Loucy (cell line): ENCODE measurements at regions not wholly inside any gene's neighbourhood (a gene's known extent, or its start where the extent isn't known, plus 50 kb on each side); places are given as distances from the start of the nearest gene placed in this dataset.

Experiments used
- H2AFZ ChIP-seq: fragments of 200-600 bp; sonication (generic); 2 replicates; pipeline ENCODE4 v1.6.0; 2016; ENCODE audit warnings: antibody characterized with exemption, mild to moderate bottlenecking, low read length, moderate library complexity
- H3F3A ChIP-seq: fragments of 200-600 bp; 2 replicates; pipeline ENCODE4 v1.6.0; 2016; ENCODE audit warnings: antibody characterized with exemption, low read depth, mild to moderate bottlenecking
- H3K27me3 ChIP-seq: fragments of 200-600 bp; sonication (generic); 2 replicates; pipeline ENCODE4 v1.6.1; 2014; ENCODE audit warnings: low read length, mild to moderate bottlenecking; ENCODE audit not compliant: insufficient read depth, poor library complexity, severe bottlenecking
- H3K36me3 ChIP-seq: fragments of 200-600 bp; sonication (generic); 2 replicates; pipeline ENCODE4 v1.6.1; 2016; ENCODE audit warnings: low read length; ENCODE audit not compliant: insufficient read depth
- H3K4me1 ChIP-seq: fragments of 200-600 bp; sonication (generic); 2 replicates; pipeline ENCODE4 v1.5.1; 2014; ENCODE audit warnings: low read length, mild to moderate bottlenecking; ENCODE audit not compliant: insufficient read depth, poor library complexity, severe bottlenecking
- H3K4me2 ChIP-seq: fragments of 200-600 bp; sonication (generic); 2 replicates; pipeline ENCODE4 v1.6.0; 2014; ENCODE audit warnings: antibody characterized with exemption, low read length, low read depth, mild to moderate bottlenecking; ENCODE audit not compliant: poor library complexity, severe bottlenecking
- H3K4me3 ChIP-seq: fragments of 200-600 bp; sonication (generic); 2 replicates; pipeline ENCODE4 v1.5.1; 2014; ENCODE audit warnings: low read length, mild to moderate bottlenecking, mixed read lengths; ENCODE audit not compliant: poor library complexity, severe bottlenecking
- H3K79me2 ChIP-seq: fragments of 200-600 bp; sonication (generic); 2 replicates; pipeline ENCODE4 v1.6.1; 2014; ENCODE audit warnings: low read length; ENCODE audit not compliant: insufficient read depth
- H3K9ac ChIP-seq: fragments of 200-600 bp; sonication (generic); 2 replicates; pipeline ENCODE4 v1.6.0; 2014; ENCODE audit warnings: mild to moderate bottlenecking, low read depth, low read length, moderate library complexity; ENCODE audit not compliant: poor library complexity, severe bottlenecking
- H3K9me2 ChIP-seq: fragments of 200-600 bp; sonication (generic); replicated peaks from 2 replicates; pipeline ENCODE4 v1.6.1; 2016; ENCODE audit warnings: low read depth, low read length, mixed read lengths
- H3K9me3 ChIP-seq: fragments of 200-600 bp; sonication (generic); 2 replicates; pipeline ENCODE4 v1.6.1; 2014; ENCODE audit warnings: mild to moderate bottlenecking, antibody characterized with exemption, low read length, low read depth; ENCODE audit not compliant: insufficient read depth
- H4K20me1 ChIP-seq: fragments of 200-600 bp; sonication (generic); 2 replicates; pipeline ENCODE4 v1.6.0; 2014; ENCODE audit warnings: antibody characterized with exemption, low read length, mild to moderate bottlenecking; ENCODE audit not compliant: insufficient read depth, poor library complexity, severe bottlenecking
- CTCF ChIP-seq: fragments of 200-600 bp; sonication (generic); conservative IDR thresholded peaks from 2 replicates; pipeline ENCODE4 v1.5.1; 2014; ENCODE audit warnings: mild to moderate bottlenecking, antibody characterized with exemption, low read length
- EZH2phosphoT487 ChIP-seq: fragments of 200-600 bp; IDR thresholded peaks from 2 replicates; pipeline ENCODE4 v1.6.1; 2018; ENCODE audit warnings: antibody characterized with exemption, mild to moderate bottlenecking, moderate library complexity, borderline replicate concordance

- no peaks in the 10 kb centered on the region for H3K36me3 ChIP-seq
- no peaks in the 10 kb centered on the region for H3F3A ChIP-seq
- no peaks in the 10 kb centered on the region for H4K20me1 ChIP-seq
- H3K9me2 ChIP-seq = no peaks in the 10 kb centered on the region
- no peak overlapping the region for H3K4me2 ChIP-seq
- no peaks in the 10 kb centered on the region for H3K79me2 ChIP-seq
- no peaks in the 10 kb centered on the region for H3K27me3 ChIP-seq
- no peaks in the 10 kb centered on the region for H3K4me1 ChIP-seq
- no peak overlapping the region for H3K9ac ChIP-seq
- no peak for TF ChIP-seq EZH2phosphoT487
- no peak for TF ChIP-seq CTCF
- H3K4me3 ChIP-seq = no peak overlapping the region
- H3K9me3 ChIP-seq = no peaks in the 10 kb centered on the region
- H2AFZ ChIP-seq = no peak overlapping the region
Measured at GRCh38 chr12:95418142-95418541, 55.8 kb upstream of the METAP2 start.
